ENCODE measurements at regions not wholly inside any gene's neighbourhood (a gene's known extent, or its start where the extent isn't known, plus 50 kb on each side); places are given as distances from the start of the nearest gene placed in this dataset.

DNA sequence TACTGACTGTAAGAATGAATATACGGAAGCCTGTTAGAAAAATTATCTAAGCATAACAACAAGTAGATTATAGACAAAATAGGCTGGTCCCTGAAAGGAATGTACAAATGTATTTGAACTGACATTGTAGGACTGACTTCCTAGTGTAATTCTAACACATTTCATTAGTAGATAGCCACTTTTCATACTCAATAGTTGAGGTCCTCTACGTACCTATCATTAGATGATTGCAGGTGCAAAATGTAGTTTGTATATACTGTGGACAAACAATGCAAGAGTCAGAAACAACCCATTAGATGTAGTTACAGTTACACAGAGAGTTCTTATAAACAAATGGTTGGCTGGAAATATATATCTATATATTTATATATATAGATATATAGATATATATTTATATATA, 402.3 kb upstream of the SLITRK6 start:
- no peak for TF ChIP-seq ZFX (IDR thresholded peaks at IDR 0.05; ENCODE audit: borderline replicate concordance)
- TF ChIP-seq, protein P1, sequence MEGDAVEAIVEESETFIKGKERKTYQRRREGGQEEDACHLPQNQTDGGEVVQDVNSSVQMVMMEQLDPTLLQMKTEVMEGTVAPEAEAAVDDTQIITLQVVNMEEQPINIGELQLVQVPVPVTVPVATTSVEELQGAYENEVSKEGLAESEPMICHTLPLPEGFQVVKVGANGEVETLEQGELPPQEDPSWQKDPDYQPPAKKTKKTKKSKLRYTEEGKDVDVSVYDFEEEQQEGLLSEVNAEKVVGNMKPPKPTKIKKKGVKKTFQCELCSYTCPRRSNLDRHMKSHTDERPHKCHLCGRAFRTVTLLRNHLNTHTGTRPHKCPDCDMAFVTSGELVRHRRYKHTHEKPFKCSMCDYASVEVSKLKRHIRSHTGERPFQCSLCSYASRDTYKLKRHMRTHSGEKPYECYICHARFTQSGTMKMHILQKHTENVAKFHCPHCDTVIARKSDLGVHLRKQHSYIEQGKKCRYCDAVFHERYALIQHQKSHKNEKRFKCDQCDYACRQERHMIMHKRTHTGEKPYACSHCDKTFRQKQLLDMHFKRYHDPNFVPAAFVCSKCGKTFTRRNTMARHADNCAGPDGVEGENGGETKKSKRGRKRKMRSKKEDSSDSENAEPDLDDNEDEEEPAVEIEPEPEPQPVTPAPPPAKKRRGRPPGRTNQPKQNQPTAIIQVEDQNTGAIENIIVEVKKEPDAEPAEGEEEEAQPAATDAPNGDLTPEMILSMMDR (IDR thresholded peaks at IDR 0.05), result no peak
- no peak overlapping the region for H3K27ac ChIP-seq

DNA sequence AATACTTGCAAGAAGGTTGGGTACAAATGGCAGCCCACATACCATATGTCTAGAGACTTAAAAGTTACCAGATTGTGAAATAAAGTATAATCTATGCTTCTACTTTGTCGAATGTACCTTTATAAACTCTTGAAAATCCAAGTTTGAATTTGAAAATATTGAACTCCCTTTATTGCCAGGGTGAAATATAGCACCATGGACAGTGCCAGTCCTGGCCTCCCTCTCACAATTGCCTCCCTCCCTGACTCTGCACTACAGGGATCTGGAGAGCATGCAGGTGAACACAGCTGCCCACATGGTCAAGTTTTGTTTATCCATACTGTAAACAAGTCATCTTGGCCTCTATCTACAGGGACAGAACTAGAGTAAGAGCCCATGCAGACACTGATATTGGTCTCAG, 394.1 kb upstream of the SLITRK6 start:
- no peak for TF ChIP-seq ZFX (IDR thresholded peaks at IDR 0.05; ENCODE audit: borderline replicate concordance)
- TF ChIP-seq, protein P1 (IDR thresholded peaks at IDR 0.05), result no peak
- no peak overlapping the region for H3K27ac ChIP-seq

DNA sequence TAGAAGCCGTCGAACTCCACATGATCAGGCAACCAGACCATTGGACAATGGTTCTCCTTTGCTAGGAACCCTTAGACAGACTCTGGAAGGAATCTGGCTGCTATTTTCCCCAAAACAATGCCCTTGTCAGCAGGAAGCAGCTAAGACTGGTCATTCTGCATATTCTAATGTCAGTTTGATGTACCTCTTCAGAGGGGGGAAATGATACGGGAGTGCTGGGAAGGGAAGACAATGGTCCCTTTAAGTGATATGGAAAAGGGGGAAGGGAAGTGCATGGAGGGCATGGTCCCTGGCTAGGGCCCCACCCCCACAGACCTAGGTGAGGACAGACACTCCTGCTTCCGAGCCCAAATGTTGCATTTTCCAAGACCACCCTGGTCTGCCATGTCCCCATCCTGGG, 389.0 kb upstream of the SLITRK6 start:
- H3K27ac ChIP-seq, result no peak overlapping the region
- TF ChIP-seq, protein P1 (IDR thresholded peaks at IDR 0.05), result no peak
- no peak for TF ChIP-seq ZFX (IDR thresholded peaks at IDR 0.05; ENCODE audit: borderline replicate concordance)

DNA sequence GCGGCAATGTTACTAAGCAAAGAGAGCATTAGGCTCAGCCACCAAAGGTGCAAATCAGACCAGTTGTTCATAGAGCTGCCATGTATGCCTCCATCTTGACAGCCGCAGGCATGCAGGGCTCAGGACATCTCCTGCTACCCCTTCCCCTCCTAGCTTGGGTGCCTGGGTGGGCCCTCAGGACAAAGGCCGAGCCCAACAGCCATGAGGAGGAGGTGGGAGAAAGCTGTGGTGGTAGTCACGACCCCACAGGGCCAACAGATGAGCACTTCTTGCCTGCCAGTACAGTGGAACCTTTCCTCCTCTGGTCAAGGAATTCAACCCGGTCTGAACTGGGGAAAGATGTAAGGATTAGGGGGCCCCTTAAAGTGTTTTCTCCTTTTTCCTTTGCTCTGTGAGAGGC, 386.4 kb upstream of the SLITRK6 start:
- no peak overlapping the region for H3K27ac ChIP-seq

DNA sequence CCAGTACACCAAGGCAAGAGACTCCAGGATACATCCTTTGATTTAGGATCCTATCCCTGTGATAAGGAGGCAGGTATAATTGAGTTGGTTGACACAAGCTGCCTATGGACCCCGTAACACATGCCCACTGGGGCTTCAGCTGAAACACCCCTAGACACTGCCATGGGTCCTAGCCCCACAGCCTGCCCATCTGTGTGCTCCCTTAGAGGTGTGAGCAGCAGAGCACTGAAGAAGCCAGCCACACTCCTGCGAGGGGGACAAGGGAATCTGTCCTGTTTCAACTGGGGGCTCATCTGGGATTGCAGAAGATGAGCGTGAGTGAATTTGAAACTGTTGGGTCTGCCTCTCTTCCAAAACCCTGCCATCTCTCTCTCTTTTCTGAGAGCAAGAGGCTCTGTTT, 385.9 kb upstream of the SLITRK6 start:
- TF ChIP-seq, protein P1 (IDR thresholded peaks at IDR 0.05), result no peak
- no peak for TF ChIP-seq ZFX (IDR thresholded peaks at IDR 0.05; ENCODE audit: borderline replicate concordance)
- H3K27ac ChIP-seq, result no peak overlapping the region

More for the DNA sequence above, 386.4 kb upstream of the SLITRK6 start:
- TF ChIP-seq, protein P1 (IDR thresholded peaks at IDR 0.05), result no peak
- no peak for TF ChIP-seq ZFX (IDR thresholded peaks at IDR 0.05; ENCODE audit: borderline replicate concordance)

DNA sequence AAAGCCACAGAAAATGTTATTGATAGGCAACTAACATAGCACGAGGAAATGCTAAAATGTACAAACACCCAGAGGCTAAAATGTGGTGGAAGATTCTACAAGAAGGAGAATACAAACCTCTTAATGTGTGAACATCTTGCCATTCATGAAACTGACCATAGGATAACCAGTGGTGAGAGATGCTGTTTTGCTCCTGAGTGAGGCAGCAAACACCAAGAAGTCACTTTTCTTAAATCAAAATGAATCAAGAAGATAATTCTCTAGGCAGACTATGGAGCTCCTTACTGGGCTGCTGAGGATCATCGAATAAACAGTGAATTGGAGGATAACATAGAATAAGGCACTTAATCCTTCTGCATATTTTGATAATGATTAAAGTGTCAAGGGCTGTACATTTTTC, 375.4 kb upstream of the SLITRK6 start:
- H3K27ac ChIP-seq, result no peak overlapping the region
- TF ChIP-seq ZFX (IDR thresholded peaks at IDR 0.05; ENCODE audit: borderline replicate concordance), result no peak
- TF ChIP-seq, protein P1 (IDR thresholded peaks at IDR 0.05), result no peak

DNA sequence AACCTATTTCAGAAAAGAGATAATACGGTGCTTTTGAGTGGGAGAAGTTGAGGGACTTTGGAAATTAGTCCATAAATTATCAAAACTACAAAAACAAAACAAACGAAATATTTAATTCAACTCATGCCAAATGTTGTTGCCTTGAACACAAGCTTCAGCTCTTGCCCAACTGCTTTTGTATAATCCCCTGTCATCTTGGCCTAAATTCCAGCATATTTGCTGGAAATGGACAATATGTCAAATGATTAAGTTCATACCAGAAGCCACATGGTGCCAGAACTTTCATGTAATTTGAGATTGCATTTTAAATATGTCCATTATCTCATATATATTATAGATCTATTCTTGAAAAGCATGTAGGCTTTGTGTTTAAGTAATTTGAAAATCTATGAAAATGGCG, 373.7 kb upstream of the SLITRK6 start:
- TF ChIP-seq, protein P1 (IDR thresholded peaks at IDR 0.05), result no peak
- H3K27ac ChIP-seq, result no peak overlapping the region
